H9 (cell line): ENCODE measurements at regions not wholly inside any gene's neighbourhood (a gene's known extent, or its start where the extent isn't known, plus 50 kb on each side); places are given as distances from the start of the nearest gene placed in this dataset.

ENCODE experiments used
- DNase-seq: peaks from one replicate; pipeline ENCODE4 v3.0.0-alpha.2; 2017
- H2AFZ ChIP-seq: one replicate; pipeline ENCODE4 v1.6.1; 2013; ENCODE audit warnings: mild to moderate bottlenecking, low read length, control low read depth, moderate library complexity
- H2AK5ac ChIP-seq: 2 replicates; pipeline ENCODE4 v1.6.1; 2013; ENCODE audit warnings: low read length, control low read depth, mixed read lengths; ENCODE audit not compliant: insufficient read length
- H2BK120ac ChIP-seq: one replicate; pipeline ENCODE4 v1.6.1; 2013; ENCODE audit warnings: low read depth, mild to moderate bottlenecking, low read length, control low read depth, inconsistent platforms; ENCODE audit not compliant: poor library complexity, severe bottlenecking
- H2BK12ac ChIP-seq: 2 replicates; pipeline ENCODE4 v1.6.1; 2013; ENCODE audit warnings: low read length, control low read depth, mixed read lengths, low read depth; ENCODE audit not compliant: insufficient read length
- H2BK15ac ChIP-seq: 2 replicates; pipeline ENCODE4 v1.6.1; 2013; ENCODE audit warnings: low read depth, low read length, control low read depth
- H2BK20ac ChIP-seq: one replicate; pipeline ENCODE4 v1.6.1; 2013; ENCODE audit warnings: low read depth, mild to moderate bottlenecking, low read length, control low read depth, inconsistent platforms; ENCODE audit not compliant: poor library complexity, severe bottlenecking
- H2BK5ac ChIP-seq: 2 replicates; pipeline ENCODE4 v1.6.1; 2013; ENCODE audit warnings: low read length, control low read depth, mixed read lengths; ENCODE audit not compliant: insufficient read length
- H3K14ac ChIP-seq: 2 replicates; pipeline ENCODE4 v1.6.1; 2013; ENCODE audit warnings: low read length, control low read depth; ENCODE audit not compliant: insufficient read depth
- H3K18ac ChIP-seq: 2 replicates; pipeline ENCODE4 v1.6.1; 2013; ENCODE audit warnings: low read depth, mild to moderate bottlenecking, mixed read lengths, low read length, control low read depth; ENCODE audit not compliant: insufficient read length
- H3K23ac ChIP-seq: 2 replicates; pipeline ENCODE4 v1.6.1; 2013; ENCODE audit warnings: low read length, control low read depth, mixed read lengths, low read depth; ENCODE audit not compliant: insufficient read length
- H3K23me2 ChIP-seq: 2 replicates; pipeline ENCODE4 v1.6.1; 2013; ENCODE audit warnings: low read depth, mild to moderate bottlenecking, mixed read lengths, low read length, control low read depth; ENCODE audit not compliant: insufficient read length, poor library complexity, severe bottlenecking
- H3K27ac ChIP-seq: 2 replicates; pipeline ENCODE4 v1.5.1; 2013; ENCODE audit warnings: low read length, control low read depth, mixed read lengths, low read depth; ENCODE audit not compliant: insufficient read length
- H3K27me3 ChIP-seq: 2 replicates; pipeline ENCODE4 v1.6.1; 2013; ENCODE audit warnings: low read length, control low read depth, inconsistent platforms; ENCODE audit not compliant: insufficient read depth
- H3K4ac ChIP-seq: 2 replicates; pipeline ENCODE4 v1.6.1; 2013; ENCODE audit warnings: low read depth, mild to moderate bottlenecking, control low read depth, inconsistent platforms, low read length, moderate library complexity
- H3K4me1 ChIP-seq: 2 replicates; pipeline ENCODE4 v1.6.1; 2013; ENCODE audit warnings: low read length, control low read depth, inconsistent platforms; ENCODE audit not compliant: insufficient read depth
- H3K4me2 ChIP-seq: 2 replicates; pipeline ENCODE4 v1.6.1; 2013; ENCODE audit warnings: low read length, control low read depth, mixed read lengths; ENCODE audit not compliant: insufficient read length, insufficient read depth
- H3K56ac ChIP-seq: 2 replicates; pipeline ENCODE4 v1.6.1; 2013; ENCODE audit warnings: low read depth, mild to moderate bottlenecking, mixed read lengths, low read length, control low read depth; ENCODE audit not compliant: insufficient read length
- H3K79me1 ChIP-seq: 2 replicates; pipeline ENCODE4 v1.6.1; 2013; ENCODE audit warnings: low read depth, mild to moderate bottlenecking, moderate library complexity, low read length, control low read depth, inconsistent platforms; ENCODE audit not compliant: insufficient read depth, poor library complexity, severe bottlenecking
- H3K79me2 ChIP-seq: 2 replicates; pipeline ENCODE4 v1.6.1; 2013; ENCODE audit warnings: low read length, control low read depth, inconsistent platforms; ENCODE audit not compliant: insufficient read depth
- H3K9ac ChIP-seq: 2 replicates; pipeline ENCODE4 v1.6.1; 2013; ENCODE audit warnings: low read length, control low read depth, mixed read lengths; ENCODE audit not compliant: insufficient read length; ENCODE audit errors: extremely low read depth
- H3K9me3 ChIP-seq: one replicate; pipeline ENCODE4 v1.6.1; 2013; ENCODE audit warnings: low read depth, low read length, inconsistent platforms; ENCODE audit not compliant: control insufficient read depth
- H3T11ph ChIP-seq: one replicate; pipeline ENCODE4 v1.6.1; 2013; ENCODE audit warnings: mild to moderate bottlenecking, low read length, control low read depth, inconsistent platforms
- H4K20me1 ChIP-seq: one replicate; pipeline ENCODE4 v1.6.1; 2013; ENCODE audit not compliant: control insufficient read depth, insufficient read length, insufficient read depth
- H4K5ac ChIP-seq: 2 replicates; pipeline ENCODE4 v1.6.1; 2013; ENCODE audit warnings: low read depth, mild to moderate bottlenecking, mixed read lengths, low read length, control low read depth; ENCODE audit not compliant: insufficient read length
- H4K8ac ChIP-seq: replicated peaks from 2 replicates; pipeline ENCODE4 v1.6.1; 2013; ENCODE audit warnings: low read length, control low read depth, mixed read lengths, low read depth; ENCODE audit not compliant: insufficient read length
- H4K91ac ChIP-seq: 2 replicates; pipeline ENCODE4 v1.6.1; 2013; ENCODE audit warnings: low read depth, mild to moderate bottlenecking, moderate library complexity, mixed read lengths, low read length, control low read depth; ENCODE audit not compliant: insufficient read length
- H3K27ac Mint-ChIP-seq, 3 experiments: 2 replicates in 2 of 3; 3 replicates in 1 of 3; pipeline ENCODE4 v1.8.0; 2020 to 2021; ENCODE audit warnings: mixed read lengths in 3 of 3, mild to moderate bottlenecking in 1 of 3, moderate library complexity in 1 of 3
- H3K27me3 Mint-ChIP-seq: 2 replicates; pipeline ENCODE4 v1.8.0; 2021; ENCODE audit warnings: low read depth, mild to moderate bottlenecking, moderate library complexity, mixed read lengths
- H3K36me3 Mint-ChIP-seq, 3 experiments: 2 replicates in 2 of 3; 3 replicates in 1 of 3; pipeline ENCODE4 v1.8.0; 2020 to 2021; ENCODE audit warnings: low read depth in 3 of 3, mixed read lengths in 3 of 3; ENCODE audit not compliant: insufficient read depth in 1 of 3
- H3K4me1 Mint-ChIP-seq, 2 experiments: 2 replicates each; pipeline ENCODE4 v1.8.0; 2020; ENCODE audit warnings: mixed read lengths in 2 of 2
- H3K4me3 Mint-ChIP-seq, 2 experiments: 2 replicates in 1 of 2; 3 replicates in 1 of 2; pipeline ENCODE4 v1.8.0; 2020 to 2021; ENCODE audit warnings: mild to moderate bottlenecking in 2 of 2, mixed read lengths in 2 of 2, moderate library complexity in 1 of 2
- H3K9me3 Mint-ChIP-seq, 2 experiments: 2 replicates in 1 of 2; 3 replicates in 1 of 2; pipeline ENCODE4 v1.8.0; 2020; ENCODE audit warnings: mild to moderate bottlenecking in 2 of 2, mixed read lengths in 2 of 2, moderate library complexity in 1 of 2
- WGBS: extraction: QIAGEN DNeasy Blood & Tissue Kit; methylation state at CpG from one replicate; pipeline ENCODE4 v1.1.7; 2013; ENCODE audit warnings: missing lambda C conversion rate, low lambda C conversion rate, mixed read lengths; ENCODE audit not compliant: insufficient read length; ENCODE audit errors: extremely low coverage; 5-methylcytosine and 5-hydroxymethylcytosine counted together
- TF ChIP-seq, protein P1 (sequence below): fragments of 200-600 bp; sonication (generic); conservative IDR thresholded peaks from 3 replicates; pipeline ENCODE4 v1.8.0; 2021; ENCODE audit warnings: antibody characterized with exemption, mild to moderate bottlenecking

- Histone ChIP-seq H2BK12ac (no peak overlapping the region), H4K8ac (no peak overlapping the region), H3K14ac (no peak overlapping the region; the same call in 1 of the 2 replicates), H4K20me1 (no peaks in the 10 kb centered on the region), H2BK15ac (no peak overlapping the region), H3K9ac (no peak overlapping the region), H3K79me1 (no peaks in the 10 kb centered on the region), H4K91ac (no peak overlapping the region), H3K18ac (no peak overlapping the region), H3K4me1 (no peaks in the 10 kb centered on the region), H3K56ac (no peak overlapping the region), H2AFZ (no peak overlapping the region), H2BK120ac (no peak overlapping the region), H3K23me2 (no peaks in the 10 kb centered on the region), H3K27me3 (no peaks in the 10 kb centered on the region), H3K23ac (no peak overlapping the region), H3K9me3 (no peaks in the 10 kb centered on the region), H3K4me2 (no peak overlapping the region), H2AK5ac (no peak overlapping the region), H2BK20ac (no peak overlapping the region), H4K5ac (no peak overlapping the region), H3T11ph (no peak overlapping the region), H2BK5ac (no peak overlapping the region), H3K27ac (no peak overlapping the region), H3K79me2 (no peaks in the 10 kb centered on the region), H3K4ac (no peak overlapping the region)
- H3K27ac Mint-ChIP-seq: no peak overlapping the region
- TF ChIP-seq, protein P1, sequence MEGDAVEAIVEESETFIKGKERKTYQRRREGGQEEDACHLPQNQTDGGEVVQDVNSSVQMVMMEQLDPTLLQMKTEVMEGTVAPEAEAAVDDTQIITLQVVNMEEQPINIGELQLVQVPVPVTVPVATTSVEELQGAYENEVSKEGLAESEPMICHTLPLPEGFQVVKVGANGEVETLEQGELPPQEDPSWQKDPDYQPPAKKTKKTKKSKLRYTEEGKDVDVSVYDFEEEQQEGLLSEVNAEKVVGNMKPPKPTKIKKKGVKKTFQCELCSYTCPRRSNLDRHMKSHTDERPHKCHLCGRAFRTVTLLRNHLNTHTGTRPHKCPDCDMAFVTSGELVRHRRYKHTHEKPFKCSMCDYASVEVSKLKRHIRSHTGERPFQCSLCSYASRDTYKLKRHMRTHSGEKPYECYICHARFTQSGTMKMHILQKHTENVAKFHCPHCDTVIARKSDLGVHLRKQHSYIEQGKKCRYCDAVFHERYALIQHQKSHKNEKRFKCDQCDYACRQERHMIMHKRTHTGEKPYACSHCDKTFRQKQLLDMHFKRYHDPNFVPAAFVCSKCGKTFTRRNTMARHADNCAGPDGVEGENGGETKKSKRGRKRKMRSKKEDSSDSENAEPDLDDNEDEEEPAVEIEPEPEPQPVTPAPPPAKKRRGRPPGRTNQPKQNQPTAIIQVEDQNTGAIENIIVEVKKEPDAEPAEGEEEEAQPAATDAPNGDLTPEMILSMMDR: no peak
- no peak for DNase-seq
- H3K36me3 Mint-ChIP-seq: peaks cover 0 to 5% (median 3%) of the 10 kb centered on the region in 3 experiments; a peak in 5 of 7 replicates
- WGBS: no CpG with 5 or more reads among the region's 28 CpGs
- H3K9me3 Mint-ChIP-seq: peaks cover 5 to 10% of the 10 kb centered on the region in 2 experiments; a peak in 4 of 5 replicates
- no peak overlapping the region for H3K4me3 Mint-ChIP-seq
- no peaks in the 10 kb centered on the region for H3K4me1 Mint-ChIP-seq
- peaks cover 3% of the 10 kb centered on the region for H3K27me3 Mint-ChIP-seq
Measured at GRCh38 chr6:170187669-170188566, 103.0 kb downstream of the DLL1 start.
